GM19240 (cell line): ENCODE measurements at regions not wholly inside any gene's neighbourhood (a gene's known extent, or its start where the extent isn't known, plus 50 kb on each side); places are given as distances from the start of the nearest gene placed in this dataset.

ENCODE experiments used
- DNase-seq: peaks from one replicate; pipeline ENCODE4 v3.0.0; 2011; ENCODE audit warnings: low spot score; ENCODE audit not compliant: insufficient read length

DNA sequence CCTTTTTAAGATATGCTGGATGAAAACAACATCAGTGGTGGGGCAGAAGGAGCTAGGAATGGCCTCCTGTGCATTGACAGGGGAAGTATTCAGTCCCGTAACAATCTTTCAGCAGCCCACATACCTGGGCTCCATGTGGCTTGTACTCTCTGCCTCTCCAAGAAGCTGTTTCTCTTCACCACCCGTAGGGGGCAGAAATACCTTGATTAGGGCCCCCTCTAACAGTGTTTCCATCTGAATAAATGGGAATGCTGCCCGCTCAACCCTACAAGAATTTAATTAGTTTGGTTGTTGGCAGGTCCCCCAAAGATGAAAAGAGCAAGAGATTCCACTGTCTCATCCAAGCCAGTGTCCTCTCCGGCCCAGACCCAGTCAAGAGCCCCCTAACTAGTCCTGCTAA lies 155.2 kb downstream of the SMIM20 start:
- DNase-seq = no peak

DNA sequence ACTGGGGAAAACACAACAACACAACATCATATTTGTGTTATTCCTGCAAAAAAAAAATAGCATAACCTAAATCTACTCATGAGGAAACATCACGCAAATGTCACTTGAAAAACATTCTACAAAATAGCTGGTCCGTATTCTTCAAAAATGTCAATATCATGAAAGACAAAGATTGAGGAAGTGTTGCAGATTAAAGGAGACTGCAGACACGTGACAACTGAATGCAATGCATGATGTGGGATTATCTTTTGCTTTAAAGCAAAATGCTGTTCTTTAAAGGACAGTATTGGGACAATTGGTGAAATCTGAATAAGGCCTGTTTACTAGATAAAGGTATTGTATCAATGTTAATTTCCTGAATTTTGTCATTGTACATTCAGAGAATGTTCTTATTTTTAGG lies 157.7 kb downstream of the SMIM20 start:
- DNase-seq = no peak

DNA sequence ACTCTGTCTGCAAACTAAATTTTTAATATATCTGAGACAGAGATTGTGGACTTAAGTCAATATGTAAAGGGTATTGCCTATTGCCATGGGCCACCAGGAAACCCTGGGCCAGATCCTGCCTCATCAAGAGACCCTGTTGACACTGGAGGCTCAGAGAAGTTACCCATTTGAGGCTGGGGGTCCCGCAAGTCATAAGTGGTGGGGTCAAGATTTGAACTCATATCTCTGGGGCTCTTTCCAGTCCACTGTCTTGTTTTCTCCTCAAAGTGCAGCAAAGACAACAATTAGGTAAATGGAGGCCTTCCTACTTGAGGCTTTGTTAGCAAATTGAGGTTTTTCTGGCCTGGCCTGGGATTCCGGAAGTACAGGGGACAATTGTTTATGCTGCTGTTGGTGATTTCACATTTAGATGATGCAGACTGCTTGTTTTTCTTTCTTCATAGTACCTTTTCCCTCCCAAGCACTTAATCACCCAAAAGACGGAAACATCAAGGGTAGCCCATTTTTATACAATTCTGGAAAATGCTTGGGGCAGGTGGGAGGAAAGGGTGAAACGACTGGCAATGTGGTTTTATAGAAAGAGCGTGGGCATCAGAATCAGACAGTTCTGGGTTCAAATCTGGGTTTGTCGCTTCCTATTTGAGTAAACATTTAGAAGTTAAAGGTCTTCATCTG lies 160.0 kb downstream of the SMIM20 start:
- DNase-seq = no peak

DNA sequence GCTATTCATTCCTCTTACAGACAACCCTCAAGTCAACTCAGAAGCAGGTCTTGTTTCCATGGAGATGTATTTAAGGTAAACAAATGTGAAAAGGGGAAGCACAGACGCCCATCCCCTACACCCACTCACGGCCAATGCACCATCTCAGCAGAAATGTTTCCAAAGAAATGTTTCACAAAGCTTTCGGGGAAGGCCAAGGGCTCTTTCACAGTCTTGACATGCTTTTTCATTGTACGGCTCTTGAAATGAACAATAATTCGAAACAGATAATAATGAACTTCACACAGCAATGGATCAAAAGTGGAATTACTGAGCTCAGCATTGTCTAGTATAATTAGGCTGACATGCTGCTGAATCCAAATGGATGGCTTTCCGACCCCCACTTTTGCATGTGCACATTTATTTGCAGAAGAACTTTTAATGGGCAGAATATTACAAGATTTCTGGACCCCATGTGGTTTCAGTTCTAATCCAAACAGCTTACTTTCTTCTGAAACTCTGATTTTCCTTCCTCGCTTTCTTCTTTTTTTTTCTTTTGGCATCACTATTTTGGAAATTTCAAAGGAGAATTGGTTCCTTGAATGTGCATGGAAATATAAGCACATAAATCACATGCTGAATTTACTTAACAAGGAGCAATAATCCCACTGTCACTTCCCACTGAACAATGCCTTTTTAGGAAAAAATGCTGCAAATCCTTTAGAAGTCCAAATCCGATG lies 160.9 kb downstream of the SMIM20 start:
- DNase-seq = no peak

DNA sequence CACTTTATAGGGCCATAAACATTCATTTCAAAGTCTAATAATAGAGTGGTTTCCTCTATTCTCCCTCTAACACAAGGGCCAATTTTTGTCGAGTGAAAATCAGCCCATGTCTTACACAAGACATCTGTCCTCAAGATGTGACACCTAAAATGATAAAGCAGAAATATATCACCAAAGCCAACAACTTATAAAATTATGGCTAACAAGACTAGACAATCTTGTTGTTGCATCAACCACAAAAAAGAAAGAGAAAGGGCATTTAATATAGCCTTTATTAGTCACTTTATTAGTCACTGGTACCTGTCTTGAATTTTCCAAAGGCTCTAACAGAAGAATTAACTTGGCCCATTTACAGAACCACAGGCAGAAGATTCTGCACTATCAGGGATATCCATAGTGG lies 161.6 kb downstream of the SMIM20 start:
- no peak for DNase-seq

DNA sequence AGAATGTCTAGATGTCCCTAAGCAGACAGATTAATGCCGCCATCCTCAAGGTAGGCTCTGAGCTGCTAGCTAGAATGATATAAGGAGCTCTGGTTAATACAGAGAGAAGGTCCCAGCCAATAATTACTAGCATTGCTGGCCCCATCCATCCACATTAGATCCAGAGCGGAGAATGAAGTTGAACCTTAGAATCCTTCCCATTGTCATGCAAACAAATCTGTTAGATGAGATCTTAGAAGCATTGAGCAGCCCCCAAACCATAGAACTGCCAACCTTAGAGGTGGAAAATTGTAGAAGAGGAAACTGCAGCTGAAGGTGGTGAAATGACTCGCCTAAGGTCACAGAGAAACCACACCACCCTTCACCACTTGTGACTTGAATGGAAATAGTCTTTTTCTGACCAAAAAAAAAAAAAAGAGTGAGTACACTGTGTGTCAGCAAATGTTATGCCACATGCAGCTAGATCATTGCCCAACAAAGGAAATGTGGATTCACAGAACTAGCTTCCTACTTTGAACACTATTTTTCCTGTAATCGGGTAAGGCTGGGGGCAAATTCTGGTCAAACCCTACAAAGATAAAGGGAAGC lies 162.1 kb downstream of the SMIM20 start:
- DNase-seq = no peak

DNA sequence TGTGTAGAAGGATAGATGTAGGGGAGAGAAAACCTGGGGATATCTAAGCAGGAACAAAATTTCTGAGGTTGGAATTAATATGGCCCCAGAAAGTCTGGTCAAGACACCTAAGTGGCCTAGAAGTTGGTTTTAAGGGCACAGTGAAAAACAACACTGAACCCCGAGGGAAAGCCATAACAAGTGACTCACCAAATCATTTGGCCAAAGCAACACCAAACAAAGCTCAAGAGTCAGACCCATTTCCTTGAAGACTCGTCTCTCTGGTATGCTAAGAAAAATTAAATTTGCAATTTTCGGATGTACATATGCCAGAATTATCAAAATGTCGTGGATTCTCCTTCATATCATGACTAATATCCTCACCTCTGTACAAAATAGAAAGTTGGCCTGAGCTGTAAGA lies 162.9 kb downstream of the SMIM20 start:
- DNase-seq = no peak

DNA sequence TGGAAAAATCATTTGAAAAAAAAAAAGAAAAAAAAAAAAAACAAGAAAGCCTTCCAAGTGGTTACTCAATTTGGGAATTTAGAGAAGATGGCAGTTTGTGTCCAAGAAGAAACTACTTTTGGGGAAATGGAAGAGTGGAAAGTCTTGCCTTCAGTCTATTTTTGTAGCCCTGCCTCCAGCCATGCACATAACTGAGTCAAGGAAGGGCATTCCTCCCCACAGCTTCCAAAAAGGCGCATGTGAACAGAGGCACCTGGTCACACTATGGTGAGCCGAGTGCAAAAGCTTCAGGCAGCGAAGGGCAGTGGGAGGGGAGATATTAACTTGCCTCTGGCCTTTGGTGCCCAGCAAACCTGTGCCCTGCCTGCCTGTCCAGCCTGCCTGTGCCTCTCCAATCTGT lies 163.7 kb downstream of the SMIM20 start:
- no peak for DNase-seq

DNA sequence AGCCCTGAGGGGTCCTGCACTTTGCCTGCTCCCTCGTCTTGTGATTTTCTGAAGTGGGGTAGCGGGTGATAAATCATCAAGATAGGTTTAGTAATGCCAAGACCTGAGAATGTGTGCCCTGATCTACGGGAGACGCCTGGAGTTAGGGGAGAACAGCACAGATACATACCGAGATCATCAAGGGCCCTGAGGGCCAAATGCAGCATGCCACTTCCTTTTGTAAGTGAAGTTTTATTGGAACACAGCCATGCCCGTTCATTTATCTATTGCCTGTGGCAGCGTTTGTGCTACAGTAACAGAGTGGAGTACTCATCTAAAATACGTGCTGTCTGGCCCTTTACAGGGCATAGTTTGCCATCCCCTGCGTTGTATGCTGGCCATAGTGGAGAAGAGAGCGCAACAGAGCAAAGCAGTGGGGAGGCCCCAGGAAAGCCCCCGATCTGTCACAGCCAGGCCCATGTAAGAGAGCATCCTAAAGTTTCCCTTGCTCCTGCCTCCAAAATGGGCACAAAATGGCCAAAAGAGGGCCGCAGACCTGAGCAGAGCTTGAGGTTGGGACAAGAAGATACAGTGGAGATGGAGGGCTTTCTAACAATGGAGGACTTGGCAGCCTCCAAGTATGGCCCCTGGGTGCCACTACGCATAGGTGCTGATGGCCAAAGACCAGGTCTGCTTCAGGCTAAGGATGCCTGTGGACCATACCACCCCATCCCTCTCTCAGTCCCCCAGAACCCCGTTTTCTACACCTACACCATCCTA lies 167.0 kb downstream of the SMIM20 start:
- no peak for DNase-seq

DNA sequence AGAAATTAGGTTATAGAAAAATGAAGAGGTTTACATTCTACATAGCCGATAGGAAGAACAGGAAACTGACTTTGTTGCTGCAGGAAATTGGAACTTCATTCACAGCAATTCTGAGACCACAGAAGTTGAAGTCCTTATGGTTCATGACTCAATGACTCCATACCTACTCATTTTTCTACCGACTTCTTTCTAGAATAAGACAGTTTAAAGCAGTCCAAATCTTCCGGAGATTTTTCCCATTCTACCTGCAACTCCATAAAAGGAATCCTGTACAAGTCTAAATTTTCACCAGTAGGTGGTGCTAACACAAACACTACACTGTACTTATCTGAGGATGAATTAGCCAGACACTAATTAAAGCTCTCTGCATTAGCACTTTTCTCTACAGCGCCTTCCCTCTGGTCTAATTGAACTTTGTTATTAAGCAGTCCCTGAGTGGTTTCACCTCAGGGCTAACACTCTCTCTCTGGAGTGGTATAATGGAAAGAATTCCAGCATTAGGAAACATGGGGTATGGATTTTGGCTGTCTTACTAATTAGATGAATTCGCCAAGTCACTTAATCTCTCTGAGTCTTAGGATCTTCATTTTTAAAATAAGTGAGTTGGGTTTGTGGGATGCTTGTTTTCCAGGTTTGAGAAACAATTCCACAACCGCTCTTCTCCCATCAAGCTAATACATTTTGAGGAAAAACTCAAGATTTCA lies 167.9 kb downstream of the SMIM20 start:
- DNase-seq = no peak

DNA sequence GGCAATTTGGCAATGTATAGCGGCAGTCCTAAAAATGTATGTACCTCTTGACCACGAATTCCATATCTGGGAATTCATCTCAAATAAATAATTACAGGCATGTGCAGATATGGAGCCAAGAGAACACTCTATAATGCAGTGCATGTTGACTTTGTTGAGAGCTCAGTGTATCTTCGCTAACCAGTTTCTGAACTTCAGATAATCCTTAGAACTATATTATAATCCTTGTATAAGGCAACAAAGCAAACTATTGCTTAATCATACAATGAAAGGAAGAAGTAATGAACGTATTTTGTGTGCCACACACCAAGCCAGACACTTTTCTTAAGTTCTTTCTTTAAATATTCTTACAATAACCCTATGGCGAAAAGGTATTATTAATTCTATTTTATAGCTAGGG lies 168.5 kb downstream of the SMIM20 start:
- DNase-seq = no peak

DNA sequence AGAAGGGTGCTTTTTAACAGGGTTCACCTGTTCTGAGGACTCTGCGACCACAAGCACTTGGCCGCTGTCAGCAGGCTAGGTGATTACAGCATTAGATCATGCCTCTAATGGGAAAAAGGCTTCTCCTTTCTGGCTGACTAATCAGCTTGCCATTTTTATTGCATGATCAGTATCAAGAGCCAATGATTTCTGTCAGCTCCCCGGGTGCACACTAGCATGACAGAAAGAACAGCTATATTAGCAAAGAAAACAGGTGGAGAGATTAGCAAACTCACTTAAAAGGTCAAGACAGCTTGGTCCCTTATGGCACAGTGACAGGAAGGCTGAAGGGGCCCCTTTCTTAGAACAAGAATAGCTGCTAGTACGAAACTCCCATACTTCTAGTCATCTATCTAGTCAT lies 170.0 kb downstream of the SMIM20 start:
- DNase-seq = no peak

DNA sequence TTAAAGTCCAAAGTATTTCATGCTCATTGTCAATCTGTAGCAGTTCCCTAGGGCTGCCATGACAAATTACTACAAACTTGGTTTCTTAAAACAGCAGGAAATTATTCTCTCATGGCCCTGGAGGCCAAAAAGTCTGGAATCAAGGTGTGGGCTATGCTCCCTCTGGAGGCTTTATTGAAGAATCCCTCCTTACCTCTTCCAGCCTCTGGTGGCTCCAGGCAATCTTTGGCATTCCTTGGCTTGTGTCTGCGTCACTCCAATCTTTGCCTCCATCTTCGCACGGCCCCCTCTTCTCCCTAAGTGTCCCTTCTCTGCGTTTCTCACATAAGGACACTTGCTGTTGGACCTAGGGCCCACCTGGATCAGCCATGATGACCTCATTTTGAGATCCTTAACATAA lies 170.4 kb downstream of the SMIM20 start:
- no peak for DNase-seq

DNA sequence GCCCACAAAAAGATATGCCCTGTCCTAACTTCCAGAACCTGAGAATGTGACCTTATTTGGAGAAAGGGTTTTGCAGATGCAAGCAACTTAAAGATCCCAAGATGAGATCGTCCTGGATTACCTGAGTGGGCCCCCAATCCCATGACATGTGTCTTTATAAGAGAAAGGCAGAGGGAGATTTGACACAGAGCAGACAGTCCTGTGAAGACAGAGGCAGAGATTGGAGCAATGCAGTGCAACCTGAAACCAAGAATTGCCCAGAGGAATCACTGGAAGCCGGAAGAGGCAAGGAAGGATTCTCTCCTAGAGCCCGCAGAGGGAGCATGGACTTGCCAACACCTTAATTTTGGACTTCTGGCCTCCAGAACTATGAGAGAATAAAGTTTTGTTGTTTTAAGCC lies 171.5 kb downstream of the SMIM20 start:
- no peak for DNase-seq

DNA sequence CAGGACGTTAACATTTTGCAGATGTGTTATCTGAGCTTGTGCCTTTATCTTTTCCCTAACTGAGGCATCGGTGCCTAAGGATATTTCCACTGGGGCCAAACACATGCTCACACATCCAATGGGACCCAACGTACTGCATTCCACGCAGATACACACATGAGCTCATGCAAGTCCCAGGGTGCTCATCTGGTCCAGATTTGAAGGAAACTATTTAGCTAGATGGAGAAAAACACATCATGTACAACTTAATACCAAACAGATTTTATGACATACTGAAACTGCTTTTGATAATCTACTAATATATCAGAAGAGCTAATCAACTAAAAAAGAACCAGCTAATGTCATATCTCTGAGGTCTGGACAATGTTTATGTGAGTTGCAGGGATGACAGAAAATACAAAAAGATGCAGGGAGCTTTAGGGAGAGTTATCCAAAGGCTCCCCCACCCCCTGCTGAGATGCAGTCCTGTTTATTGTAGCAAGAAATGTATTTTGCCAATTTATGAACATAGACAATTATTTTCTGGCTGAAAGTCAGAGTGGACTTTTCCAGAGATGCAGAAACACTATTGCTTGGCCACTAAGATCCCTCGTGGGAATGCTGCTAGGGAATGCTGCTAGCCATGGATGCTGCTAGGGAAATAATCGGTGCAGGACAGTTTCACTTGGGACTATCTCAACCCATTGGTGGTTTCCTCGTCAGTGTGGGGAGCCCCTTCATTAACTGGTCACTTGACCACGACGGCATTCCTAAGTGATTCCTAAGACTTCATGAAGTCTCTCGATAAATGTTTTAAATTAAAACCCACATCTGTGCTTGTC lies 172.8 kb downstream of the SMIM20 start:
- no peak for DNase-seq

DNA sequence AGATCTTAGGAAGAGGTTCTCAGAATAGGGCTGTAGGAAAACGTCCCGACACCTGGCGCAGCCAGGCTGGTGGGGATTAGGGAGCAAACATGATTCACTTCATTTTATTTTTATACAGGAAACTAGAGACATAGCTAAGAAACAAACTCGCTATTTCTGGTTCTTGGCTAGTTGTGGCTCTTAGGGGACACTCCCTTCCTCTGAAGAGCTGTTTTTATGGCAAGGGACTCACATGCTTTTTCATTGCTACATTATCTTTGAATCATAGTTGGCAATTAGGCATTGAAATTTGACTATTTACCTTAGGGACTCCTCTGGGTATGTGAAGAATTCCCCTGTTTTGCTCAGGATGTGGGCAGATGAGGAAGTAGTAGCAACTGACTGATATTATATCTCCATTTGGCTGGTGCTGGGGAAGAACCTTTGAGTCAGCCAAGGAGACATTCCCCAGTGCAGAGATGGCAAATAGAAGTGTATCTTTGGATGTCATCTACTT lies 174.5 kb downstream of the SMIM20 start:
- no peak for DNase-seq

DNA sequence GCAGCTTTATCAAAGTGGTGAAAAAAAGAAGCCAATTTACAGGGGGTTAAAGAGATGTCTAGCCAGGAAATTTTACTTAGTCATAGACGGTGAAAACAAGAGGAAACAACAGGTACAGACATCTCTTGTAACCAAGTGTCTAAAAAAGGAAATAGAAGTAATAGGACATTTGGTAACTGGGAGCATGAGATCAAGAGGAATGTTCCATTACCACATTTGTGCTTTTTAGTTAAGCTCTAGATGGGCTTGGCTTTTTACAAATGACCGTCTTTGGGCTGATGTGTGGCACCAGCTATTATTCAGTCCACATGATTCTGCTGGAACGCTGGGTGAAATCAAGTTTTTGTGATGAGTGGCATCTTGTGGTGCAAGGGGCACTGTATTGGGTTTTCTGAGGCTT lies 179.5 kb downstream of the SMIM20 start:
- DNase-seq = no peak

DNA sequence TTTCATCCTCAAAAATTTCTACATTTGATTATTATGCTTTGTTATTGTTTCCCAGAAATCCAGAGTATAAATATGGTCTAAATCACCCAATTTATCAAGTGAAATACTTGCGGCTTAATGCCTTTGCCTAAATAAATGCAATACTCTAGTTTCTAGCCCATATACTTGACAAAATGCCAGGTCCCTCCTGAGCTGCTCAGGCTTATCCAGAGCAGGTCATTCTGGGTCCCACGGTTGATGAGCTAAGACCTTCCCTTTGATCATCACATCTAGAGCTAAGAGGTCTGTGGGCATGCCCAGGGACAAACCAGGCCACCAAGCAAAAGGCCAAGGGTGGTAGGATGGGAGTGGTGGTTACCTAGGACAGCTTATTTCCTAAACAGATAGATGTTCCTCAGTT lies 180.1 kb downstream of the SMIM20 start:
- no peak for DNase-seq

DNA sequence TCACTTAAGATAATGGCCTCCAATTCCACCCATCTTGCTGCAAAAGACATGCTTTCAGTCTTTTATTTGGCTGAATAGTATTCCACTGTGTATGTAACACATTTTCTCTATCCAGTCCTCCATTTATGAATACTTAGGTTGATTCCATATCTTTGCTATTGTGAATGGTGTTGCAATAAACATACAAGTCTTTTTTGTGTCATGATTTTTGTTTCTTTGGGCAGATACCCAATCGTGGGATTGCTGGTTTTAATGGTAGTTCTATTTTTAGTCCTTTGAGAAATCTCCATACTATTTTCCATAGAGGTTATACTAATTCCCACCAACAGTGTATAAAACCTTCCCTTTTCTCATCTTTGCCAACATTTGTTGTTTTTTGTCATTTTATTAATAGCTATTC lies 180.9 kb downstream of the SMIM20 start:
- no peak for DNase-seq

DNA sequence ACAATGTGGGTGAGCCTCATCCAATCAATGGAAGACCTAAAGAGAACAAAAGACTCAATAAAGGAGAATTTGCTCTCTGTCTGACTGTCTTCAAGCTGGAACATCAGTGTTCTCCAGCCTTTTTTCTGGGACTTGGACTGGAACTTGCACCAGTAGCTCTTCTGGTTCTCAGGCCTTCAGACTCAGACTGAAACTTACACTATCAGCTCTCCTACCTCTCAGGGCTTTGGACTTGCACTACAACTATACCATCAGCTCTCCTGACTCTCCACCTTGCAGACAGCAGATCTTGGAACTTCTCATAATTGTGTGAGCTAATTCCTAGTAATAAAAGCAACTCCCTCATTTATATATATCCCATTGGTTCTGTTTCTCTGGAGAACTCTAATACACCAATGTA lies 185.9 kb downstream of the SMIM20 start:
- no peak for DNase-seq

DNA sequence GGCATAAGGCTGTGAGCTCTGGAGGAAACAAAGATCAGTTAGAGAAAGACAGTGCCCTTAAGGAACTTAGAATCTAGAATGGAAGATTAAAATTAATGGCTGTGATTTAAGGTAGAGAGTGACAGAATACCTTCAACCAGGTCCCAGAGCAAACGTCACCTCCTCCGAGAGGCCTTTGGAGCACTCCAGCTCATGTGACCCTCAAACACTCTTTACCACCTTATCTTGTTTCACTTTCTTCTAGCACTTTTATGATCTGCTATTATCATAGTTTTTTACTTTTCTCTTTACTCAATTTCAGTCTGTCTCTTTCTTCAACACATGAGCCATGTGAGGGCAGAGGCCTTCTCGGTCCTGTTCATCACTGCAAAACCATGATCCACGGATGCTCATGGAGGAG lies 187.0 kb downstream of the SMIM20 start:
- no peak for DNase-seq
